TTC549 (cell line): ENCODE measurements at regions not wholly inside any gene's neighbourhood (a gene's known extent, or its start where the extent isn't known, plus 50 kb on each side); places are given as distances from the start of the nearest gene placed in this dataset.
"Not testable (repeated sequence)": the region's sequence is repeated elsewhere in the genome, so short reads cannot be mapped to it uniquely, and the experiment has no call there.

Source experiments
- FAIRE-seq: peaks from 2 replicates; lab custom pipeline; 2012; peaks lifted over from hg19 to GRCh38; lab: Jason Lieb, UNC

DNA sequence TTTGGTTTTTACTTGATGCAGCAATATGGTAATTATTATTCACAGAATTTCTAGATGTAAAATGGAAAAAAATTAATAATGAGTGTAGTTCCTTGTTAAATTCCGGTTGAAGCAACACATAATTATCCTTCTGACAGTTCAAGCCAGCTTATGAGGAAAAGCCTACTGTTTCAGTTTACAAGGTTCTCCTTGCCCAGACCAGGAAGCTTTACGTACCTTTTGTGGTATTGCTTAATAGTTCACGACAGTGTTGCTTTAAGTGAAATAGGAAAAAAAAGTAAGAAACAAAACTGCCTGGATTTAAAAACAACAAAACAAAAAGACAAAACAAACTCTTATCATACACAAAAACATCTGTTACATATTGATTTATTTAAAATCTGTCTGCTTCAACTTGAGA, 547.3 kb upstream of the C9orf72 start:
- no peak for FAIRE-seq

- no peak for FAIRE-seq
These were observed 548.1 kb upstream of the C9orf72 start for GRCh38 chr9:28121366-28121765.

- FAIRE-seq = no peak
These were observed 551.6 kb upstream of the C9orf72 start for GRCh38 chr9:28124917-28125316.

DNA sequence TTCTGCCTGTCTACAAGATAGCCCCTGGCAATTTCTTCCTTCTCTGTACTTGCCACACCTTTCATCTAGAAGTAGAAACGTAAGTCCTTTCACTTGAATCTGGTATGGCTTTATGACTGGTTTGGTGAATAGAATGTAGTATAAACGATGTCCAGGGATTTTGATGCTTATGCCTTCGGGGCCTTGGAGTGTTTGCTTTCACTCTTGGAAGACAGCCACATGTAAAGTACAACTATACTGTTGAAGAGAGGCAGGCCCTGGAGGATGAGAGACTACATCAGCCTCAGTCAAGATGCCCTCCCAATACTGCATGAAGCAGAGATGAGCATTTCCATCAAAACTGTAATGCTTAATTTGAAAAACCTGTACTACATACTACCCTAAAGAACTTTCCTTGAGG, 553.8 kb upstream of the C9orf72 start:
- no peak for FAIRE-seq

GRCh38 chr9:28134446-28134976, 561.2 kb upstream of the C9orf72 start:
- no peak for FAIRE-seq

GRCh38 chr9:28135549-28135948, 562.3 kb upstream of the C9orf72 start:
- no peak for FAIRE-seq

GRCh38 chr9:28136113-28136512, 562.8 kb upstream of the C9orf72 start:
- no peak for FAIRE-seq

DNA sequence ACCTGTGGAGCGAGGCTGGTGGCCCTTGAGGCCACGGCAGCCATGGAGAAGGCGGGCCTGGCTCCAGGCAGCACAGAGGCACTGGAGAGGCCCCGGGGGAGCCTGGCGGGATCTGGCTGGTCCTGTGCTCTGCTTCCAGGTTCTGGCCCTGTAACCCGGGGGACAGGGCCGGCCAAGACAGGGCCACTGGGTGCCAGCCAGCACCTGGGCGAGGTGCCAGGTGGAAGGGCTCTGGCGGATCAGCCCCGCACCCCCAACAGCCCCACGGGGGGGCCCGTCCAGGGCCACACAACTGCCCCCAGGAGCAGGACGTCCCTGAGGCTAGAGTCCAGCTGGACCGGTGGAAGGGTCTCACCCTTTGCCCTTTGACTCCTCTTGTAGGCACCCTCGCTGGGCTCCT, 574.1 kb upstream of the C9orf72 start:
- not testable (repeated sequence) for FAIRE-seq

DNA sequence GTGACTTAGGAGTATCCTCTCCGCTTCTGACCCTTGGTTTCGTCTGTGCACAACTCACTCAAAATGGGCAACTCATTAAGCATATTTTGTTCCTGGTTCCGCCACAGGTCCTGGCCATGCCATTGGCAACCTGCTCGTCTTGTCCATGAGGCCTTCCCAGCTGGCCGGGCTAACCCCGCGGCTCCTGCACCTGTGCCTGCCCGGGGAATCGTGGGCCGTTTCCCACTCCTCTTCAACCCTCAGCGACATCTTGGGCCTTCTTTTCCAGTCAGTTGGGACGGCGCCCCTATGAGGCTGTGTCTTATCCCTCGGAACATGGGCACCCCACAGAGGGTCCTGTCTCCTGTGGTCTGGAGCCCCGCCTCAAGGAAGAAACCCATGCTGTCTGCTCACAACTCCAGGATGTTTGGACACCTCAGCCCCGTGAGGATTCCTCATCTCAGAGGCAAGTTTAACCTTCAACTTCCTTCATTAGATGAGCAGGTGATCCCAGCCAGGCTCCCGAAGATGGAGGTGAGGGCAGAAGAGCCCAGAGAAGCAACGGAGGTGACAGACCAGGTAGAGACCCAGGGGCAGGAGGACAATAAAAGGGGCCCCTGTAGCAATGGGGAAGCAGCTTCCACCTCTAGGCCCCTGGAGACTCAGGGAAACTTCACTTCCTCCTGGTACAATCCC, 574.8 kb upstream of the C9orf72 start:
- FAIRE-seq = not testable (repeated sequence)

DNA sequence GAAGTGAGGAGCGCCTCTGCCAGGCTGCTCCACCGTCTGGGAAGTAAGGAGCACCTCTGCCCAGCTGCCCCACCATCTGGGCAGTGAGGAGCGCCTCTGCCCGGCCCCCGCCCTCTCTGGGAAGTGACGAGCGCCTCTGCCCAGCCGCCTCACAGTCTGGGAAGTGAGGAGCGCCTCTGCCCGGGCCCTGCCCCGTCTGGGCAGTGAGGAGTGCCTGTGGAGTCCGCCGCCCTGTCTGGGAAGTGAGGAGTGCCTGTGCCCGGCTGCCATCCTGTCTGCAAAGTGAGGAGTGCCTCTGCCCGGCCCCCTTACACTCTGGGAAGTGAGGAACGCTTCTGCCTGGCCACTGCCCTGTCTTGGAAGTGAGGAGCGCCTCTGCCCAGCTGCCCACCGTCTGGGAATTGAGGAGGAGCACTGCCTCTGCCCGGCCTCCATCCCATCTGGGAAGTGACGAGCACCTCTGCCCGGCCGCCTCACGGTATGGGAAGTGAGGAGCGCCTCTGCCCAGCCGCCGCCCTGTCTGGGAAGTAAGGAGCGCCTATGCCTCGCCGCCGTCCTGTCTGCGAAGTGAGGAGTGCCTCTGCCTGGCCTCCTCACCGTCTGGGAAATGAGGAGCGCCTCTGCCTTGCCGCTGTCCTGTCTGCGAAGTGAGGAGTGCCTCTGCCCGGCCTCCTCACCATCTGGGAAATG, 576.2 kb upstream of the C9orf72 start:
- not testable (repeated sequence) for FAIRE-seq

DNA sequence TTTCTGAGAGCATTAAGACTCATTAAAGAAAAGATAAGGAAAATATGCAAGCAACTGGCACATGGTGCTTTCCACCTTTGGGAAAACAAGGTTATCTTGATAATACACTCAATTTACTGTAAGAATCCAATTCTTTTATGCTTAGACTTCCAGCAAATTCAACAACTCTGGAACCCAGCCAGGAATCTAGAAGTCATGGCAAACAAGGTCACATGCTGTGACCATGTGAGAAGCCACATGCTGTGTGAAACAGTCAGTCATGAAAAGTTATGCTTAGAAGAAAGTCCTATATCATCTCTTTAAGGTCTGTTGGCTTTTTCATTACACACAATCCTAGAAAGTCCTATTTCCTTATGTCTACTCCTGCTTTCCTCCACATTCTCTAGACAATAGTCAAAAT, 581.8 kb upstream of the C9orf72 start:
- no peak for FAIRE-seq

DNA sequence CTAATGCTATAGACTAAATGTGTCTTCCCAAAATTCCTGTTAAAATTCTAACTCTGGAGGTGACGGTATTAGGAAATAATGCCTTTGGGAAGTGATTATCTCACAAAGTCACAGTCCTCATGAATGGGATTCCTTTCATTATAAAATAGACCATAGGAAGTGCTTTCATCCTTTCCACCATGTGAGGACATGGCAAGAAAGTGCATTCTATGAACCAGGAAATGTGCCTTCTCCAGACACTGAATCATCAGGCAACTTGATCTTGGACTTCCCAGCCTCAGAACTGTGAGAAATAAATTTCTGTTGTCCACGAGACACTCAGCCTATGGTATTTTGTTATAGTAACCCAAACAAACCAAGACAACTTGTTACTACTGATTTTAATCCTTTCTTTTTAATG, 582.4 kb upstream of the C9orf72 start:
- FAIRE-seq = no peak

GRCh38 chr9:28158451-28158850, 585.2 kb upstream of the C9orf72 start:
- FAIRE-seq = no peak

GRCh38 chr9:28163619-28164018, 590.3 kb upstream of the C9orf72 start:
- FAIRE-seq = no peak

GRCh38 chr9:28166179-28166578, 592.9 kb upstream of the C9orf72 start:
- FAIRE-seq = no peak

- no peak for FAIRE-seq
These were observed 603.9 kb upstream of the C9orf72 start for GRCh38 chr9:28177142-28177541.

DNA sequence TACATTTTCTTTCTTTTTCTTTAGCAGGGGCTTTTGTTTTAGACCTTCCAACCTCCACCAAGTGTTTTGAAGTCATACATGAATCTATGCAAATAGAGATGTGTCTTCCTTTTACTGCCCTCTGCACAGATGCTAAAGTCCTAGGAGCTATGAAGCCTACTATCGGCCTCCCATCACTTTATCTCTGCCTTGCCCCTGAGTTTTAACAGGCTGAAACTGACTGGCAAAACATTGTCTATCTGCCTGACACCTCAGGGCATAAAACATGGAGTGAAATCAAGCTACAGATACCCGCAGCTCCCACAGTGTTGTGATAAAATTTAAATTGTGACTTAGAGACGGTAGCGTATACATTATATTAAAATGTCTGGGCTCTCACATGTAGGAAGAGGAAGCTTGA, 604.6 kb upstream of the C9orf72 start:
- no peak for FAIRE-seq

GRCh38 chr9:28179893-28180292, 606.6 kb upstream of the C9orf72 start:
- no peak for FAIRE-seq

DNA sequence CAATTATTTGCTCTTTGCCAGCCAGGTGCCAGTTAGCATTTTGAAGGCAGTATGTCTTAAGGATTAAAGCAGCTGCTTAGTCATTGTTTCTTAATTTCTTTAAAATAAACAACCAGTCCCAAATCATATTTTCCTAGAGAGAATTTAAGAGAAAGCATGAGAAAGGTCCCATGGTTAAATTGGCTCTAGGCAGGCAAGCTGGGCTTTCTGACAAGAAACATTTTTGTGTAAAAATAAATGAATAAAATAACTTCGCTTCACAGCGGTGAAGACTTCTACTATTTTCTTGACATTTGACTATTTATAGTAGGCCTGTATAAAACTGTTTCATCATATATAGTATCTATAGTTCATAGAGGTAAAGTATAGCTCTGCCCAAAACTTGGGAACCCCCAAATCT, 617.7 kb upstream of the C9orf72 start:
- FAIRE-seq = no peak

DNA sequence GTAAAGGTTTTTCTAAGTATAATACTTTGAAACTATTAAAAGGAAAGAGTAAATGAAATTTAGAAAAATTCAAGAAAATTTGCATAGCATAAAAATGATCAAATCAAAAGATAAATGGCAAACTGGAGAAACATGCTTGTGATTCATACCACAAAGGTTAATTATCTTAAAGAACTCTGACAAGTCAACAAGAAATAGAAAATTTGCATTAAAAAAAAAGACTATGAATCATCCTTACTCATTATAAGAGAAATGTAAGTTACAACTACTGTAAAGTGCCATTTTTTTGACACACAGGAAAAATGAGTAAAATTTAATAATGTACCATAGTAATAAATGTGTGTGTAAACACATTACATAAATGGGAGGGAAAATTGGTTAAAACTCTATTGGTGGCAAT, 624.4 kb upstream of the C9orf72 start:
- FAIRE-seq = no peak

DNA sequence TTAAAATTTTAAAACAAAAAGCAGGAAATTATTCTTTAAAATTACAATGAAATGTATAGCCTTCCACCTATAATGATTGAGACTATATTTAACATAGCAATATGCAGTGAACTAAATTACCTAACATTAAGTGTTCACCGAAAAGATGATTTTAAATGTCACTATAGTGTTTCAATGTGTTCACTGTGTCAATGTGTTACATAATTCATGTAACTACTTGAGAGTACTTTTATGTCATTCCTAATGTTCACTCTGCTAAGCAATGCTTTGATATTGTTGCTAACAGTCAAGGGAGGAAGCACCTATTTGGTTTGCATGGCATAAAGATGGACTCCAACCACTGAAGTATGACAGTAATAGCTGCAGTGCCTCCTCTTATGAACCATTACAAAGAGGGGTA, 629.8 kb upstream of the C9orf72 start:
- no peak for FAIRE-seq

DNA sequence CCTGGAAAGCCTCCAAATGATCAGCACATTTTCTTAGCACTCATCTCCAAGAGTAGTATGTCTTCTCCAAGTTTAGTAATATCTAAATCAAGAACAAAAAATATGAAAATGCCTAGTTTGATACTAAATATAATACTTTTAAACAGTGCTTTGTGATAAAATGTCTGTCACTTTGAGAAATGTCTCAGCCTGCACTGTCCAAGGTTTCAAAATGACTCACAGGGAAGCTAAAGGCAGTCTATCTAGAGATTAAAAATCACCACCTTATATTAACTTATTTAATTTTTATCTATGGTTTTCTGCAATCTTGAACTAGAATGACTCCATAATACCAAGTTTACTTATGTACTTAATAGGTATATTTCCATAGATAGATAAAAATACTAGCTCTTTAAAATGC, 633.0 kb upstream of the C9orf72 start:
- no peak for FAIRE-seq

GRCh38 chr9:28207657-28208056, 634.4 kb upstream of the C9orf72 start:
- FAIRE-seq = no peak

GRCh38 chr9:28209130-28209529, 635.8 kb upstream of the C9orf72 start:
- FAIRE-seq = no peak
